GM23338 (cell line): ENCODE measurements at regions not wholly inside any gene's neighbourhood (a gene's known extent, or its start where the extent isn't known, plus 50 kb on each side); places are given as distances from the start of the nearest gene placed in this dataset.

Experiments used
- ATAC-seq: fragments of 200-7000 bp; cut with Tn5 transposase; 3 replicates; pipeline ENCODE4 v1.9.1; 2020
- DNase-seq: peaks from one replicate; pipeline ENCODE4 v3.0.0-alpha.2; 2015; ENCODE audit warnings: low spot score
- H2AFZ ChIP-seq: fragments of 200-600 bp; sonication (generic); 2 replicates; pipeline ENCODE4 v1.8.0; 2016; ENCODE audit warnings: antibody characterized with exemption, mild to moderate bottlenecking, moderate library complexity
- H3F3A ChIP-seq: fragments of 200-600 bp; sonication (generic); replicated peaks from 2 replicates; pipeline ENCODE4 v1.8.0; 2017; ENCODE audit warnings: antibody characterized with exemption, mixed run types, low read depth
- H3K27ac ChIP-seq: fragments of 200-600 bp; sonication (generic); 2 replicates; pipeline ENCODE4 v1.6.1; 2016; ENCODE audit warnings: low read depth
- H3K27me3 ChIP-seq: fragments of 200-600 bp; sonication (generic); 2 replicates; pipeline ENCODE4 v1.8.0; 2016; ENCODE audit warnings: mild to moderate bottlenecking, mixed run types, moderate library complexity; ENCODE audit not compliant: insufficient read depth
- H3K36me3 ChIP-seq: fragments of 200-600 bp; sonication (generic); 2 replicates; pipeline ENCODE4 v1.8.0; 2016; ENCODE audit warnings: mild to moderate bottlenecking; ENCODE audit not compliant: insufficient read depth
- H3K4me1 ChIP-seq: fragments of 200-600 bp; sonication (generic); 2 replicates; pipeline ENCODE4 v1.8.0; 2016; ENCODE audit warnings: mild to moderate bottlenecking, moderate library complexity; ENCODE audit not compliant: insufficient read depth
- H3K4me2 ChIP-seq: fragments of 200-600 bp; sonication (generic); 2 replicates; pipeline ENCODE4 v1.7.1; 2017; ENCODE audit warnings: mixed run types
- H3K4me3 ChIP-seq: fragments of 200-600 bp; sonication (generic); 2 replicates; pipeline ENCODE4 v1.6.1; 2016; ENCODE audit warnings: mixed run types
- H3K79me2 ChIP-seq: fragments of 200-600 bp; sonication (generic); replicated peaks from 2 replicates; pipeline ENCODE4 v1.8.0; 2017; ENCODE audit warnings: mild to moderate bottlenecking; ENCODE audit not compliant: insufficient read depth
- H3K9me2 ChIP-seq: fragments of 200-600 bp; sonication (generic); 2 replicates; pipeline ENCODE4 v1.8.0; 2017; ENCODE audit not compliant: insufficient read depth
- H4K20me1 ChIP-seq: fragments of 200-600 bp; sonication (generic); replicated peaks from 2 replicates; pipeline ENCODE4 v1.8.0; 2017; ENCODE audit warnings: mild to moderate bottlenecking; ENCODE audit not compliant: insufficient read depth
- H3K27ac Mint-ChIP-seq: 2 replicates; pipeline ENCODE4 v1.8.0; 2020; ENCODE audit warnings: inconsistent platforms, mild to moderate bottlenecking, moderate library complexity, mixed read lengths
- H3K27me3 Mint-ChIP-seq: 3 replicates; pipeline ENCODE4 v1.8.0; 2022; ENCODE audit warnings: low read depth, mild to moderate bottlenecking, moderate library complexity, mixed read lengths, inconsistent platforms; ENCODE audit not compliant: insufficient read depth, poor library complexity
- H3K36me3 Mint-ChIP-seq: 3 replicates; pipeline ENCODE4 v1.8.0; 2021; ENCODE audit warnings: low read depth, mild to moderate bottlenecking, inconsistent platforms, moderate library complexity, mixed read lengths
- H3K4me1 Mint-ChIP-seq: 3 replicates; pipeline ENCODE4 v1.8.0; 2020; ENCODE audit warnings: mild to moderate bottlenecking, inconsistent platforms, mixed read lengths
- H3K4me3 Mint-ChIP-seq: 3 replicates; pipeline ENCODE4 v1.8.0; 2021; ENCODE audit warnings: moderate library complexity, mild to moderate bottlenecking, inconsistent platforms, mixed read lengths
- H3K9me3 Mint-ChIP-seq: 3 replicates; pipeline ENCODE4 v1.8.0; 2020; ENCODE audit warnings: moderate library complexity, mild to moderate bottlenecking, inconsistent platforms, mixed read lengths
- CREB1 ChIP-seq: fragments of 250-450 bp; sonication (Bioruptor Pico); IDR thresholded peaks from 2 replicates; pipeline ENCODE4 v1.5.0; 2020; ENCODE audit warnings: low read depth, mild to moderate bottlenecking, moderate library complexity
- ETS1 ChIP-seq: IDR thresholded peaks from 2 replicates; pipeline ENCODE4 v1.6.1; 2016; ENCODE audit warnings: antibody characterized with exemption
- EZH2 ChIP-seq: fragments of 200-600 bp; sonication (generic); IDR thresholded peaks from one replicate; pipeline ENCODE4 v1.8.0; 2017; ENCODE audit warnings: antibody characterized with exemption, mild to moderate bottlenecking, low read depth; ENCODE audit not compliant: unreplicated experiment
- EZH2phosphoT487 ChIP-seq: fragments of 200-600 bp; sonication (generic); IDR thresholded peaks from one replicate; pipeline ENCODE4 v1.8.1; 2018; ENCODE audit warnings: antibody characterized with exemption; ENCODE audit not compliant: unreplicated experiment
- JUNB ChIP-seq: IDR thresholded peaks from one replicate; pipeline ENCODE4 v1.6.1; 2016; ENCODE audit warnings: antibody characterized with exemption; ENCODE audit not compliant: unreplicated experiment
- NANOG ChIP-seq: IDR thresholded peaks from 2 replicates; pipeline ENCODE4 v1.6.1; 2016; ENCODE audit warnings: antibody characterized with exemption, borderline replicate concordance
- REST ChIP-seq: IDR thresholded peaks from one replicate; pipeline ENCODE4 v1.6.1; 2018; ENCODE audit warnings: antibody characterized with exemption; ENCODE audit not compliant: unreplicated experiment
- ZNF331 ChIP-seq: fragments of 250-450 bp; sonication (Bioruptor Pico); IDR thresholded peaks from 2 replicates; pipeline ENCODE4 v1.5.0; 2020; ENCODE audit warnings: low read depth, mild to moderate bottlenecking, moderate library complexity
- ZNF462 ChIP-seq: fragments of 250-450 bp; sonication (Bioruptor Pico); IDR thresholded peaks from 2 replicates; pipeline ENCODE4 v1.5.0; 2020; ENCODE audit warnings: mild to moderate bottlenecking, moderate library complexity

- TF ChIP-seq REST: no peak
- no peak for TF ChIP-seq JUNB
Measured at GRCh38 chr15:69691307-69692015, 238.8 kb downstream of the RPLP1 start (continued).

GRCh38 chr15:69692342-69692741, 239.7 kb downstream of the RPLP1 start:
- Mint-ChIP-seq H3K36me3 (peaks cover 5% of the 10 kb centered on the region; the same call in 2 of the 3 replicates), H3K4me1 (peaks cover 4% of the 10 kb centered on the region; the same call in 1 of the 3 replicates), H3K27me3 (peaks cover 6% of the 10 kb centered on the region), H3K4me3 (no peak overlapping the region), H3K9me3 (peaks cover 21% of the 10 kb centered on the region), H3K27ac (no peak overlapping the region)
- Histone ChIP-seq H2AFZ (no peak overlapping the region), H3K4me2 (no peak overlapping the region), H3K9me2 (0 out of 2 replicates have a peak, but pooled peaks cover 6% of the 10 kb centered on the region), H3K27me3 (no peaks in the 10 kb centered on the region), H3K27ac (no peak overlapping the region), H3K4me1 (no peaks in the 10 kb centered on the region), H3K4me3 (no peak overlapping the region), H3K36me3 (no peaks in the 10 kb centered on the region), H3K79me2 (no peaks in the 10 kb centered on the region), H3F3A (no peaks in the 10 kb centered on the region), H4K20me1 (no peaks in the 10 kb centered on the region)
- no peak for TF ChIP-seq JUNB
- no peak for TF ChIP-seq EZH2
- TF ChIP-seq ZNF462: no peak
- no peak for TF ChIP-seq CREB1 (CRISPR knock-in tag)
- no peak for TF ChIP-seq NANOG
- no peak for TF ChIP-seq EZH2phosphoT487
- no peak for TF ChIP-seq ETS1
- TF ChIP-seq ZNF331 (CRISPR knock-in tag): no peak
- ATAC-seq (no peak), DNase-seq (no peak)
